Motor neuron (in vitro differentiated cells): ENCODE measurements at regions not wholly inside any gene's neighbourhood (a gene's known extent, or its start where the extent isn't known, plus 50 kb on each side); places are given as distances from the start of the nearest gene placed in this dataset.
A peak's percentile ranks its signal among the peaks of the same experiment; 100 is the strongest.

Experiments
- ATAC-seq, 8 experiments: fragments of 200-7000 bp; cut with Tn5 transposase; replicated peaks in 6 of 8; 2 replicates each; pipeline ENCODE4 v1.8.0; 2021; ENCODE audit warnings: mild to moderate bottlenecking in 8 of 8, moderate library complexity in 8 of 8
- H3K27ac ChIP-seq, 2 donors: fragments of 250-450 bp; sonication (Bioruptor Pico); 2 replicates each; pipeline ENCODE4 v1.9.0; 2021; ENCODE audit warnings: antibody characterized with exemption in 2 of 2, mild to moderate bottlenecking in 2 of 2, moderate library complexity in 1 of 2
- H3K4me1 ChIP-seq, 2 donors: fragments of 250-450 bp; sonication (Bioruptor Pico); replicated peaks in 1 of 2; 2 replicates each; pipeline ENCODE4 v1.6.1; 2021; ENCODE audit warnings: antibody characterized with exemption in 2 of 2, mild to moderate bottlenecking in 2 of 2, moderate library complexity in 1 of 2
- H3K4me3 ChIP-seq, 5 donors: fragments of 250-450 bp; sonication (Bioruptor Pico); 2 replicates each; pipeline ENCODE4 v1.9.0; 2021; ENCODE audit warnings: antibody characterized with exemption in 5 of 5, mild to moderate bottlenecking in 5 of 5, moderate library complexity in 4 of 5
- WGBS, 10 experiments: fragments of 450-650 bp; shearing (Covaris generic); methylation state at CpG; one replicate each; pipeline ENCODE4 v1.0.0; 2022; 5-methylcytosine and 5-hydroxymethylcytosine counted together
- in situ Hi-C, 9 experiments: fragments of 400-800 bp; cut with MboI; loops; one replicate each; pipeline ENCODE4 v1.15.0; 2021; ENCODE audit warnings: low sequenced_read_pairs in 9 of 9, low pct_unique_long_range_greater_than_20kb in 2 of 9; ENCODE audit not compliant: unreplicated experiment in 9 of 9

GRCh38 chr5:138702166-138703077 lies 50.8 kb upstream of the CTNNA1 start:
- WGBS, 10 experiments = 0 to 100% (median 50%) methylated on average over 1 to 2 of the region's 5 CpGs; no CpG with 5 or more reads in 3 of the 10 experiments
- peak in 7 of 8 experiments; percentile 55 to 90 (median 76) for ATAC-seq
- Histone ChIP-seq H3K4me1 (peaks cover 35 to 40% of the 10 kb centered on the region in 2 donors), H3K27ac (peak overlapping the region; percentile 55 to 75), H3K4me3 (no peak overlapping the region)
- in situ Hi-C loops = no loop called here

GRCh38 chr5:138701678-138702077 lies 51.5 kb upstream of the CTNNA1 start:
- Histone ChIP-seq H3K27ac (peak overlapping the region in 1 of 2 donors; percentile 75), H3K4me3 (no peak overlapping the region), H3K4me1 (peaks cover 35 to 40% of the 10 kb centered on the region in 2 donors)
- WGBS, 10 experiments = 0 to 100% (median 100%) methylated on average over 1 to 3 of the region's 3 CpGs; no CpG with 5 or more reads in 2 of the 10 experiments
- in situ Hi-C loops = no loop called here
- ATAC-seq = no peak

GRCh38 chr5:138700581-138701362 lies 52.5 kb upstream of the CTNNA1 start:
- WGBS, 10 experiments = 27 to 95% (median 89%) methylated on average over 4 to 8 of the region's 8 CpGs; no CpG with 5 or more reads in 1 of the 10 experiments
- Histone ChIP-seq H3K27ac (no peak overlapping the region), H3K4me1 (peaks cover 35 to 39% of the 10 kb centered on the region in 2 donors), H3K4me3 (no peak overlapping the region)
- peak in 3 of 8 experiments; percentile 32 to 57 (median 39) for ATAC-seq
- in situ Hi-C loops = no loop called here

- WGBS, 10 experiments = 83 to 100% (median 92%) methylated on average over 1 to 2 of the region's 2 CpGs; no CpG with 5 or more reads in 6 of the 10 experiments
- no peak for ATAC-seq
- Histone ChIP-seq H3K4me1 (peaks cover 22 to 26% of the 10 kb centered on the region in 2 donors), H3K4me3 (no peak overlapping the region), H3K27ac (no peak overlapping the region)
- in situ Hi-C loops = no loop called here
Observed at GRCh38 chr5:138699482-138699881, 53.7 kb upstream of the CTNNA1 start.

GRCh38 chr5:138698713-138699112 lies 54.5 kb upstream of the CTNNA1 start:
- peak in 3 of 8 experiments; percentile 1 to 40 (median 40) for ATAC-seq
- no peak overlapping the region for H3K4me3 ChIP-seq
- in situ Hi-C loops = no loop called here
- WGBS, 10 experiments = 20 to 100% (median 59%) methylated on average over 1 to 4 of the region's 5 CpGs; no CpG with 5 or more reads in 2 of the 10 experiments
- H3K27ac ChIP-seq = no peak overlapping the region
- H3K4me1 ChIP-seq = peaks cover 18% of the 10 kb centered on the region in 2 donors

- no peak overlapping the region for H3K27ac ChIP-seq
- WGBS, 10 experiments = 78 to 100% (median 87%) methylated on average over 1 to 3 of the region's 7 CpGs; no CpG with 5 or more reads in 4 of the 10 experiments
- in situ Hi-C loops = no loop called here
- ATAC-seq = no peak
- no peak overlapping the region for H3K4me3 ChIP-seq
- H3K4me1 ChIP-seq = peaks cover 9 to 11% of the 10 kb centered on the region in 2 donors
Observed at GRCh38 chr5:138697720-138698360, 55.4 kb upstream of the CTNNA1 start.

- peak in 5 of 8 experiments; percentile 6 to 92 (median 74) for ATAC-seq
- in situ Hi-C loops = no loop called here
- WGBS, 10 experiments = 33 to 100% (median 57%) methylated on average over 1 to 3 of the region's 6 CpGs; no CpG with 5 or more reads in 3 of the 10 experiments
- Histone ChIP-seq H3K4me3 (no peak overlapping the region), H3K4me1 (no peaks in the 10 kb centered on the region), H3K27ac (no peak overlapping the region)
Observed at GRCh38 chr5:138696501-138696900, 56.7 kb upstream of the CTNNA1 start.

- H3K4me3 ChIP-seq = no peak overlapping the region
- in situ Hi-C loops = no loop called here
- no peaks in the 10 kb centered on the region for H3K4me1 ChIP-seq
- no peak overlapping the region for H3K27ac ChIP-seq
- no peak for ATAC-seq
- WGBS, 10 experiments = 0 to 90% (median 59%) methylated on average over 1 to 3 of the region's 3 CpGs; no CpG with 5 or more reads in 6 of the 10 experiments
Observed at GRCh38 chr5:138695781-138696180, 57.4 kb upstream of the CTNNA1 start.

GRCh38 chr5:138694146-138694545 lies 59.1 kb upstream of the CTNNA1 start:
- no peak for ATAC-seq
- WGBS, 10 experiments = 60 to 100% (median 100%) methylated on average over 1 to 3 of the region's 3 CpGs; no CpG with 5 or more reads in 3 of the 10 experiments
- Histone ChIP-seq H3K4me1 (no peaks in the 10 kb centered on the region), H3K27ac (no peak overlapping the region), H3K4me3 (no peak overlapping the region)
- in situ Hi-C loops = no loop called here

GRCh38 chr5:138692370-138692769 lies 60.9 kb upstream of the CTNNA1 start:
- Histone ChIP-seq H3K4me3 (no peak overlapping the region), H3K4me1 (no peaks in the 10 kb centered on the region), H3K27ac (no peak overlapping the region)
- in situ Hi-C loops = no loop called here
- no peak for ATAC-seq

GRCh38 chr5:138686668-138687067 lies 66.6 kb upstream of the CTNNA1 start:
- Histone ChIP-seq H3K4me1 (no peaks in the 10 kb centered on the region), H3K4me3 (no peak overlapping the region), H3K27ac (no peak overlapping the region)
- WGBS, 10 experiments = 0 to 100% (median 73%) methylated on average over 1 to 4 of the region's 4 CpGs
- peak in 1 of 8 experiments; percentile 26 for ATAC-seq
- in situ Hi-C loops = no loop called here

GRCh38 chr5:138685193-138685745 lies 68.0 kb upstream of the CTNNA1 start:
- ATAC-seq = peak in 1 of 8 experiments; percentile 36

More at GRCh38 chr5:138685193-138685745, 68.0 kb upstream of the CTNNA1 start:
- no peaks in the 10 kb centered on the region for H3K4me1 ChIP-seq
- in situ Hi-C loops = no loop called here
- 0 to 79% (median 41%) methylated on average over 1 to 2 of the region's 2 CpGs for WGBS, 10 experiments
- H3K4me3 ChIP-seq = no peak overlapping the region
- H3K27ac ChIP-seq = no peak overlapping the region
